ENCODE measurements at regions not wholly inside any gene's neighbourhood (a gene's known extent, or its start where the extent isn't known, plus 50 kb on each side); places are given as distances from the start of the nearest gene placed in this dataset.

DNA sequence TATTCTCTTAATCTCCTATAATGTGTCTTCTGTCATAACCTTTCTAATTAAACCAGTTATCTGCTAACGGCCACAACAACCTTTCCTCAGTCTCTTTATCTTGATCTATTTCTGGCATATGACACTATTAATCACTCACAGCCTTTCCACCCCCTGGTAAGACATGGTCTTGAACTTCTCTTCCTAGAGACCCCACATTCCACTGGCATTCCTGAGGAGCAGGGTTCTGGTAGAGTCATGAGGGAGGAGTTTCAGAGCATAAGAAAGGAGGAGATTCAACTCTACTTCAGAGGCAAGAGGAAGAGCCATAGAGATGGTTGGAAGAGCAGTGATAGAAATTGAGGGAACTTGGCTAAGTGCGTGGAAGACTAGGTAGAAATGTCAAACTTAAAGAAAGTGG, 325.6 kb downstream of the BLID start:
- H3K79me2 ChIP-seq (ENCODE audit: control insufficient read depth, insufficient read depth, low read length) = no peaks in the 10 kb centered on the region
- no peak overlapping the region for H3K4me2 ChIP-seq (ENCODE audit: control insufficient read depth, extremely low read depth, insufficient read depth, low read depth, low read length)
- H3K9ac ChIP-seq (ENCODE audit: control insufficient read depth, extremely low read depth, insufficient read depth, low read length) = no peak overlapping the region
- dilution Hi-C loops (cut with MboI; ENCODE audit: extremely low pct_ligation_motif_present, low sequenced_read_pairs) = no loop called here
- no peaks in the 10 kb centered on the region for H3K27me3 ChIP-seq (ENCODE audit: control insufficient read depth, extremely low read depth, insufficient read depth, low read length)
- H3K4me3 ChIP-seq (ENCODE audit: control insufficient read depth in 2 of 3, extremely low read depth in 1 of 3, insufficient read depth in 2 of 3, low read depth in 1 of 3, low read length in 3 of 3) = no peak overlapping the region
- TF ChIP-seq, protein P1, sequence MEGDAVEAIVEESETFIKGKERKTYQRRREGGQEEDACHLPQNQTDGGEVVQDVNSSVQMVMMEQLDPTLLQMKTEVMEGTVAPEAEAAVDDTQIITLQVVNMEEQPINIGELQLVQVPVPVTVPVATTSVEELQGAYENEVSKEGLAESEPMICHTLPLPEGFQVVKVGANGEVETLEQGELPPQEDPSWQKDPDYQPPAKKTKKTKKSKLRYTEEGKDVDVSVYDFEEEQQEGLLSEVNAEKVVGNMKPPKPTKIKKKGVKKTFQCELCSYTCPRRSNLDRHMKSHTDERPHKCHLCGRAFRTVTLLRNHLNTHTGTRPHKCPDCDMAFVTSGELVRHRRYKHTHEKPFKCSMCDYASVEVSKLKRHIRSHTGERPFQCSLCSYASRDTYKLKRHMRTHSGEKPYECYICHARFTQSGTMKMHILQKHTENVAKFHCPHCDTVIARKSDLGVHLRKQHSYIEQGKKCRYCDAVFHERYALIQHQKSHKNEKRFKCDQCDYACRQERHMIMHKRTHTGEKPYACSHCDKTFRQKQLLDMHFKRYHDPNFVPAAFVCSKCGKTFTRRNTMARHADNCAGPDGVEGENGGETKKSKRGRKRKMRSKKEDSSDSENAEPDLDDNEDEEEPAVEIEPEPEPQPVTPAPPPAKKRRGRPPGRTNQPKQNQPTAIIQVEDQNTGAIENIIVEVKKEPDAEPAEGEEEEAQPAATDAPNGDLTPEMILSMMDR (optimal IDR thresholded peaks at IDR 0.05 in 1 of 3, IDR thresholded peaks at IDR 0.05 in 1 of 3, conservative IDR thresholded peaks at IDR 0.05 in 1 of 3; ENCODE audit: extremely low read depth in 1 of 3, insufficient read depth in 2 of 3, low read length in 3 of 3) = no peak
- TF ChIP-seq EZH2 (IDR thresholded peaks at IDR 0.05; ENCODE audit: low read length) = no peak
- H3K9me1 ChIP-seq (ENCODE audit: control insufficient read depth, extremely low read depth, insufficient read depth, low read length) = no peaks in the 10 kb centered on the region
- H3K9me3 ChIP-seq (ENCODE audit: control insufficient read depth, low read depth, low read length) = no peaks in the 10 kb centered on the region
- no peak overlapping the region for H2AFZ ChIP-seq (ENCODE audit: control insufficient read depth, low read length)
- FAIRE-seq (no peak), DNase-seq (ENCODE audit: low read depth, low spot score) (no peak)
- H3K27ac ChIP-seq (ENCODE audit: control insufficient read depth, insufficient read depth, low read length) = no peak overlapping the region
- H3K4me1 ChIP-seq (ENCODE audit: control insufficient read depth, extremely low read depth, insufficient read depth, low read length) = no peaks in the 10 kb centered on the region
- H4K20me1 ChIP-seq (ENCODE audit: control insufficient read depth, extremely low read depth, insufficient read depth, low read length) = no peaks in the 10 kb centered on the region
- no peaks in the 10 kb centered on the region for H3K36me3 ChIP-seq (ENCODE audit: control insufficient read depth in 2 of 2, extremely low read depth in 1 of 2, insufficient read depth in 2 of 2, low read length in 2 of 2)

DNA sequence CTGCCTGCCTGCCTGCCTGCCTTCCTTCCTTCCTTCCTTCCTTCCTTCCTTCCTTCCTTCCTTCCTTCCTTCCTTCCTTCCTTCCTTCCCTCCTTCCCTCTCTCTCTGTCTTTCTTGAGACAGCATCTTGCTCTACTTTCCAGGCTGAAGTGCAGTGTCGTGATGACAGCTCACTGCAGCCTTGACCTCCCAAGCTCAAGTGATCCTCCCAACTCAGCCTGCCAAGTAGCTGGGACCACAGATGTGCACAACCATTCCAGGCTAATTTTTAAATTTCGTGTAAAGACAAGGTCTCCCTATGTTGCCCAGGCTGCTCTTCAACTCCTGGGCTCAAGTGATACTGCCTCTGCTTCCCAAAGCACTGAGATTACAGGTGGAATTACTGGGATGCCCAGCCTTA, 328.2 kb upstream of the SORL1-AS1 start:
- no peak overlapping the region for H2AFZ ChIP-seq (ENCODE audit: control insufficient read depth, low read length)
- H3K9ac ChIP-seq (ENCODE audit: control insufficient read depth, extremely low read depth, insufficient read depth, low read length) = no peak overlapping the region
- dilution Hi-C loops (cut with MboI; ENCODE audit: extremely low pct_ligation_motif_present, low sequenced_read_pairs) = no loop called here
- DNase-seq (ENCODE audit: low read depth, low spot score) = no peak
- no peak overlapping the region for H3K4me2 ChIP-seq (ENCODE audit: control insufficient read depth, extremely low read depth, insufficient read depth, low read depth, low read length)
- no peaks in the 10 kb centered on the region for H3K9me3 ChIP-seq (ENCODE audit: control insufficient read depth, low read depth, low read length)
- no peaks in the 10 kb centered on the region for H3K79me2 ChIP-seq (ENCODE audit: control insufficient read depth, insufficient read depth, low read length)
- no peak overlapping the region for H3K27ac ChIP-seq (ENCODE audit: control insufficient read depth, insufficient read depth, low read length)
- H3K36me3 ChIP-seq (ENCODE audit: control insufficient read depth in 2 of 2, extremely low read depth in 1 of 2, insufficient read depth in 2 of 2, low read length in 2 of 2) = no peaks in the 10 kb centered on the region
- no peaks in the 10 kb centered on the region for H3K27me3 ChIP-seq (ENCODE audit: control insufficient read depth, extremely low read depth, insufficient read depth, low read length)
- no peak for TF ChIP-seq EZH2 (IDR thresholded peaks at IDR 0.05; ENCODE audit: low read length)
- TF ChIP-seq, protein P1 (optimal IDR thresholded peaks at IDR 0.05 in 1 of 3, IDR thresholded peaks at IDR 0.05 in 1 of 3, conservative IDR thresholded peaks at IDR 0.05 in 1 of 3; ENCODE audit: extremely low read depth in 1 of 3, insufficient read depth in 2 of 3, low read length in 3 of 3) = no peak
- H3K4me1 ChIP-seq (ENCODE audit: control insufficient read depth, extremely low read depth, insufficient read depth, low read length) = no peaks in the 10 kb centered on the region
- FAIRE-seq = no peak
- no peaks in the 10 kb centered on the region for H3K9me1 ChIP-seq (ENCODE audit: control insufficient read depth, extremely low read depth, insufficient read depth, low read length)
- no peaks in the 10 kb centered on the region for H4K20me1 ChIP-seq (ENCODE audit: control insufficient read depth, extremely low read depth, insufficient read depth, low read length)
- H3K4me3 ChIP-seq (ENCODE audit: control insufficient read depth in 2 of 3, extremely low read depth in 1 of 3, insufficient read depth in 2 of 3, low read depth in 1 of 3, low read length in 3 of 3) = no peak overlapping the region

Measured in keratinocyte (primary cell).